CD8-positive, alpha-beta memory T cell (primary cell): ENCODE measurements at regions not wholly inside any gene's neighbourhood (a gene's known extent, or its start where the extent isn't known, plus 50 kb on each side); places are given as distances from the start of the nearest gene placed in this dataset.
A peak's percentile ranks its signal among the peaks of the same experiment; 100 is the strongest.

Experiments used
- CTCF ChIA-PET: fragments of 350-600 bp; sonication (Branson Sonifier 250); formaldehyde crosslinking; loops from one replicate; lab custom pipeline; 2021; ENCODE audit warnings: antibody characterized with exemption; lab: Charles Lee
- POLR2A ChIA-PET: fragments of 350-600 bp; sonication (Branson Sonifier 250); formaldehyde crosslinking; loops from one replicate; lab custom pipeline; 2021; ENCODE audit warnings: antibody characterized with exemption; lab: Charles Lee
- DNase-seq, 5 donors: peaks; one replicate each; pipeline versions ENCODE4 v3.0.0 to v3.0.0-alpha.2; 2020 to 2022; ENCODE audit warnings: mixed read lengths in 1 of 5
- H3K27ac ChIP-seq: one replicate; pipeline ENCODE4 v1.7.0; 2013; ENCODE audit warnings: low read depth, mild to moderate bottlenecking, low read length, moderate library complexity
- H3K27me3 ChIP-seq: 2 replicates; pipeline ENCODE4 v1.7.0; 2013; ENCODE audit warnings: low read length, mild to moderate bottlenecking; ENCODE audit not compliant: insufficient read depth, poor library complexity, severe bottlenecking
- H3K36me3 ChIP-seq: 2 replicates; pipeline ENCODE4 v1.7.0; 2013; ENCODE audit warnings: mild to moderate bottlenecking, low read length, moderate library complexity; ENCODE audit not compliant: insufficient read depth
- H3K4me1 ChIP-seq: 2 replicates; pipeline ENCODE4 v1.7.0; 2013; ENCODE audit warnings: mild to moderate bottlenecking, low read length, moderate library complexity; ENCODE audit not compliant: insufficient read depth
- H3K4me3 ChIP-seq: 2 replicates; pipeline ENCODE4 v1.7.0; 2013; ENCODE audit warnings: mild to moderate bottlenecking, low read length
- H3K9me3 ChIP-seq: 2 replicates; pipeline ENCODE4 v1.7.0; 2013; ENCODE audit warnings: mild to moderate bottlenecking, low read length
- H3K27ac Mint-ChIP-seq, 8 donors: one replicate each; pipeline ENCODE4 v1.8.0; 2020 to 2021; ENCODE audit warnings: mixed read lengths in 8 of 8, mild to moderate bottlenecking in 6 of 8, inconsistent platforms in 3 of 8, moderate library complexity in 3 of 8
- H3K27me3 Mint-ChIP-seq, 2 donors: one replicate each; pipeline ENCODE4 v1.8.0; 2020 to 2021; ENCODE audit warnings: mixed read lengths in 2 of 2, mild to moderate bottlenecking in 1 of 2, moderate library complexity in 1 of 2
- H3K36me3 Mint-ChIP-seq, 3 donors: one replicate each; pipeline ENCODE4 v1.8.0; 2020 to 2021; ENCODE audit warnings: mixed read lengths in 3 of 3, inconsistent platforms in 1 of 3, mild to moderate bottlenecking in 1 of 3
- H3K4me1 Mint-ChIP-seq, 3 donors: one replicate each; pipeline ENCODE4 v1.8.0; 2020 to 2021; ENCODE audit warnings: mixed read lengths in 3 of 3, inconsistent platforms in 1 of 3, mild to moderate bottlenecking in 1 of 3
- H3K4me3 Mint-ChIP-seq, 7 donors: one replicate each; pipeline ENCODE4 v1.8.0; 2020 to 2021; ENCODE audit warnings: mixed read lengths in 7 of 7, mild to moderate bottlenecking in 6 of 7, moderate library complexity in 4 of 7, inconsistent platforms in 2 of 7
- H3K9me3 Mint-ChIP-seq, 5 donors: one replicate each; pipeline ENCODE4 v1.8.0; 2020 to 2022; ENCODE audit warnings: mixed read lengths in 5 of 5, mild to moderate bottlenecking in 3 of 5, moderate library complexity in 2 of 5, inconsistent platforms in 1 of 5

DNA sequence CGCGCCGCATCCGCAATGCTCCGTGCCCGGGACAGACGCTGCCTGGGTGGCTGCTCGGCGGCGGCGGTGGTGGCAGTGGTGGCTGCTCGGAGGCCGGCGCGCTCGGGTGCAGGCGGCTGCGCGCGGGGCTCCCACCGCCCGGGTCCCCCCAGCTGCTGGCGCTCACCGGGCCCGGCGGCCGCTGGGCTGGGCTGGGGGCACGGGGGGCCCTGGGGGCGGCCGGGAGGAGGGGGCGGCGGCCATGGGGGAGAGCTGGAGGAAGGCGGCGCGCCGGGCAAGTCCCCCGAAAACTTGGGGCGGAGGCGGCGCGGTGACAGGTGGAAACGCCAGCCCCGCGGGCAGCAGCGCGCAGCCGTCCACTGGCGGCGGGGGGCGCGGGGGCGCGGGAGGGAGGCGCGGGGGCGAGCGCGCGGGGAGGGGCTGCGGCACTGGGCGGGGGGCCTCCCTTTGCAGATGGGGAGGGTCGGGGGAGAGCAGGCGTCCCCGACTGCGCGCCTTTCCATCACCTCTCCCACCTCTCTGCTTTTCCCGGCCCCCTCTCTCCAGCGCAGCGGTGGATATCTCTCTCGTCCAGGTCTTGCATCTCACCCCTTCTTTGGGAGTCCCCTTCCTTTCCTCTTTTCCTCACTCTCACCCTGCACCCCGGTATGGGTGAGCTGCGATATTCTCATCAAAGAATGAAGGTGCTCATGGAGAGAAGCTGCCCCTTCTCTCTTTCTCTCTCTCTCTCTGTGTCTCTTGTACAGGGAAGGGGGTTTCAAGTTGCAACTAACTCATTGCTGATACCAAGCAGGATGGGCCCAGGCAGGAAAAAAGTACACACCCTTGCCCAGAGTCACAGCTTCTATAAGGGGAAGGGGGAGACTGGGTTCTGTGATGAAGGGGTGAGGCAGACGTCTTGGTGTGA, 83.7 kb upstream of the DHRSX start:
- no peak overlapping the region for H3K4me3 ChIP-seq
- peaks cover 4% of the 10 kb centered on the region for H3K4me1 ChIP-seq
- ChIA-PET POLR2A (no interaction called here), CTCF (no interaction called here)
- peaks cover 0 to 6% (median 0%) of the 10 kb centered on the region in 3 donors for H3K36me3 Mint-ChIP-seq
- peaks cover 27% of the 10 kb centered on the region for H3K27me3 ChIP-seq
- H3K4me1 Mint-ChIP-seq, result peaks cover under 1 to 17% (median 8%) of the 10 kb centered on the region in 3 donors
- peak overlapping the region in 4 of 7 donors; percentile 15 to 54 (median 48) for H3K4me3 Mint-ChIP-seq
- DNase-seq, result no peak
- H3K27ac Mint-ChIP-seq, result peak overlapping the region in 1 of 8 donors; percentile 37
- no peaks in the 10 kb centered on the region for H3K36me3 ChIP-seq
- peaks cover 27 to 37% of the 10 kb centered on the region in 2 donors for H3K27me3 Mint-ChIP-seq
- H3K9me3 Mint-ChIP-seq, result no peaks in the 10 kb centered on the region
- no peak overlapping the region for H3K27ac ChIP-seq
- no peaks in the 10 kb centered on the region for H3K9me3 ChIP-seq

- Histone ChIP-seq H3K4me3 (no peak overlapping the region), H3K27me3 (peaks cover 29% of the 10 kb centered on the region), H3K9me3 (no peaks in the 10 kb centered on the region), H3K27ac (no peak overlapping the region), H3K36me3 (no peaks in the 10 kb centered on the region), H3K4me1 (peaks cover 4% of the 10 kb centered on the region)
- DNase-seq, result no peak
- ChIA-PET POLR2A (no interaction called here), CTCF (no interaction called here)
- no peak overlapping the region for H3K4me3 Mint-ChIP-seq
- no peak overlapping the region for H3K27ac Mint-ChIP-seq
- H3K4me1 Mint-ChIP-seq, result peaks cover 6 to 17% (median 8%) of the 10 kb centered on the region in 3 donors
- peaks cover 33 to 46% of the 10 kb centered on the region in 2 donors for H3K27me3 Mint-ChIP-seq
- peaks cover 0 to 9% (median 0%) of the 10 kb centered on the region in 3 donors for H3K36me3 Mint-ChIP-seq
- no peaks in the 10 kb centered on the region for H3K9me3 Mint-ChIP-seq
Measured at GRCh38 chrX:2583194-2584162, 82.7 kb upstream of the DHRSX start.

DNA sequence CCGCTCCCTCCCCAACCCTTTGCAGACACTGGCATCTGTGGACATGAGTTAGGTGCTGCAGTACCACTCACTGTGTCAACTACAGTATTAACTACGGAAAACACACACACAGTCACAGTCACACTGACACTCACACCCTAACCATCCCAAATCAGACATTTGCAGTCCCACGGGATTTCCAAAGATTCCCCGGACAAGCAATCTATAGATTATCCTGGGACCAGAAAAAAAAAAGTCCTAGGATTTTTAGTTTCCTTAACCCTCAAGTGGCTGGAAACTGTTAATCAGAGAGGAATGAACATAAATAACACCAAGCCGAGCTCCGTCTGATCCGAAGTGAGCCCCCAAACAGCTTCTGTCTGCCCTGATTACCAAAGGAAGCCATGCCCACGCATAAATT, 81.9 kb upstream of the DHRSX start:
- DNase-seq, result no peak
- peaks cover 6 to 17% (median 8%) of the 10 kb centered on the region in 3 donors for H3K4me1 Mint-ChIP-seq
- ChIA-PET CTCF (no interaction called here), POLR2A (no interaction called here)
- H3K27me3 ChIP-seq, result peaks cover 29% of the 10 kb centered on the region
- no peak overlapping the region for H3K4me3 Mint-ChIP-seq
- no peaks in the 10 kb centered on the region for H3K9me3 Mint-ChIP-seq
- H3K36me3 ChIP-seq, result no peaks in the 10 kb centered on the region
- no peaks in the 10 kb centered on the region for H3K9me3 ChIP-seq
- H3K27ac Mint-ChIP-seq, result no peak overlapping the region
- peaks cover 33 to 54% of the 10 kb centered on the region in 2 donors for H3K27me3 Mint-ChIP-seq
- H3K4me1 ChIP-seq, result peaks cover 4% of the 10 kb centered on the region
- no peak overlapping the region for H3K27ac ChIP-seq
- no peak overlapping the region for H3K4me3 ChIP-seq
- H3K36me3 Mint-ChIP-seq, result peaks cover 0 to 9% (median 0%) of the 10 kb centered on the region in 3 donors

- Histone ChIP-seq H3K4me1 (peaks cover 4% of the 10 kb centered on the region), H3K27ac (no peak overlapping the region), H3K4me3 (no peak overlapping the region), H3K36me3 (no peaks in the 10 kb centered on the region), H3K27me3 (peaks cover 29% of the 10 kb centered on the region), H3K9me3 (no peaks in the 10 kb centered on the region)
- ChIA-PET CTCF (no interaction called here), POLR2A (no interaction called here)
- H3K36me3 Mint-ChIP-seq, result peaks cover 0 to 9% (median 0%) of the 10 kb centered on the region in 3 donors
- H3K4me1 Mint-ChIP-seq, result peaks cover 4 to 17% (median 6%) of the 10 kb centered on the region in 3 donors
- no peak overlapping the region for H3K4me3 Mint-ChIP-seq
- H3K9me3 Mint-ChIP-seq, result no peaks in the 10 kb centered on the region
- peaks cover 39 to 58% of the 10 kb centered on the region in 2 donors for H3K27me3 Mint-ChIP-seq
- peak overlapping the region in 1 of 8 donors; percentile 9 for H3K27ac Mint-ChIP-seq
- DNase-seq, result no peak
Measured at GRCh38 chrX:2581296-2581695, 80.5 kb upstream of the DHRSX start.

GRCh38 chrX:2578864-2579263, 78.1 kb upstream of the DHRSX start:
- no peak for DNase-seq
- H3K27ac ChIP-seq, result no peak overlapping the region
- H3K9me3 ChIP-seq, result no peaks in the 10 kb centered on the region
- H3K4me3 ChIP-seq, result no peak overlapping the region
- no peak overlapping the region for H3K27ac Mint-ChIP-seq
- peaks cover 36 to 52% of the 10 kb centered on the region in 2 donors for H3K27me3 Mint-ChIP-seq
- no peaks in the 10 kb centered on the region for H3K9me3 Mint-ChIP-seq
- H3K4me1 Mint-ChIP-seq, result peaks cover 2 to 12% (median 6%) of the 10 kb centered on the region in 3 donors
- peaks cover 4% of the 10 kb centered on the region for H3K4me1 ChIP-seq
- ChIA-PET CTCF (no interaction called here), POLR2A (no interaction called here)
- H3K36me3 Mint-ChIP-seq, result peaks cover 0 to 14% (median 0%) of the 10 kb centered on the region in 3 donors
- peaks cover 29% of the 10 kb centered on the region for H3K27me3 ChIP-seq
- no peaks in the 10 kb centered on the region for H3K36me3 ChIP-seq
- no peak overlapping the region for H3K4me3 Mint-ChIP-seq

GRCh38 chrX:2577844-2578466, 77.2 kb upstream of the DHRSX start:
- Histone ChIP-seq H3K27ac (no peak overlapping the region), H3K4me3 (no peak overlapping the region), H3K27me3 (peaks cover 24% of the 10 kb centered on the region), H3K4me1 (no peaks in the 10 kb centered on the region), H3K36me3 (no peaks in the 10 kb centered on the region), H3K9me3 (no peaks in the 10 kb centered on the region)
- no peak for DNase-seq
- no peak overlapping the region for H3K27ac Mint-ChIP-seq
- ChIA-PET POLR2A (no interaction called here), CTCF (no interaction called here)
- H3K27me3 Mint-ChIP-seq, result peaks cover 32 to 48% of the 10 kb centered on the region in 2 donors
- peaks cover 0 to 17% (median 0%) of the 10 kb centered on the region in 3 donors for H3K36me3 Mint-ChIP-seq
- H3K4me1 Mint-ChIP-seq, result peaks cover 2 to 7% (median 6%) of the 10 kb centered on the region in 3 donors
- no peak overlapping the region for H3K4me3 Mint-ChIP-seq
- H3K9me3 Mint-ChIP-seq, result no peaks in the 10 kb centered on the region

GRCh38 chrX:2576793-2577192, 76.0 kb upstream of the DHRSX start:
- Histone ChIP-seq H3K9me3 (no peaks in the 10 kb centered on the region), H3K4me1 (no peaks in the 10 kb centered on the region), H3K4me3 (no peak overlapping the region), H3K27me3 (peaks cover 15% of the 10 kb centered on the region), H3K36me3 (no peaks in the 10 kb centered on the region), H3K27ac (no peak overlapping the region)
- DNase-seq, result no peak
- Mint-ChIP-seq H3K27me3 (peaks cover 22 to 37% of the 10 kb centered on the region in 2 donors), H3K4me3 (no peak overlapping the region), H3K27ac (no peak overlapping the region), H3K4me1 (peaks cover 0 to 6% (median 0%) of the 10 kb centered on the region in 3 donors), H3K36me3 (peaks cover 0 to 17% (median 0%) of the 10 kb centered on the region in 3 donors), H3K9me3 (no peaks in the 10 kb centered on the region)
- POLR2A ChIA-PET, result no interaction called here
- CTCF ChIA-PET, result no interaction called here
